IMR-90 (cell line): ENCODE measurements at regions not wholly inside any gene's neighbourhood (a gene's known extent, or its start where the extent isn't known, plus 50 kb on each side); places are given as distances from the start of the nearest gene placed in this dataset.

Source experiments
- ATAC-seq: fragments of 200-7000 bp; cut with Tn5 transposase; 2 replicates; pipeline ENCODE4 v1.9.1; 2020; ENCODE audit warnings: low read depth, mild to moderate bottlenecking, moderate library complexity
- BruUV-seq: library from RNA; stranded (reverse); fragments of 400-500 nt; replicated peaks from 2 replicates; lab custom pipeline; 2021; lab: Mats Ljungman, UMichigan
- CTCF ChIA-PET: fragments of 300-600 bp; formaldehyde crosslinking; extraction: SDS; loops from one replicate; lab custom pipeline; 2021; ENCODE audit warnings: antibody characterized with exemption; lab: Yijun Ruan, JAX
- POLR2A ChIA-PET: fragments of 300-600 bp; sonication (Branson Sonifier 250); formaldehyde crosslinking; loops from one replicate; lab custom pipeline; 2022; ENCODE audit warnings: antibody characterized with exemption; ENCODE audit not compliant: unreplicated experiment; lab: Charles Lee
- DNase-seq: peaks from one replicate; pipeline ENCODE4 v3.0.0; 2013
- H2AFZ ChIP-seq: replicated peaks from 2 replicates; pipeline ENCODE3; 2013; ENCODE audit warnings: low read length, mild to moderate bottlenecking; ENCODE audit not compliant: poor library complexity
- H2AK5ac ChIP-seq: 2 replicates; pipeline ENCODE4 v1.6.1; 2013; ENCODE audit warnings: low read depth, low read length, inconsistent platforms
- H2AK9ac ChIP-seq: replicated peaks from 2 replicates; pipeline ENCODE3; 2013; ENCODE audit warnings: mild to moderate bottlenecking, low read depth, low read length, moderate library complexity; ENCODE audit not compliant: poor library complexity
- H2BK120ac ChIP-seq: 2 replicates; pipeline ENCODE4 v1.6.1; 2013; ENCODE audit warnings: low read depth, low read length, inconsistent platforms
- H2BK15ac ChIP-seq: 3 replicates; pipeline ENCODE4 v1.6.1; 2013; ENCODE audit warnings: low read depth, low read length, inconsistent platforms
- H2BK20ac ChIP-seq: 2 replicates; pipeline ENCODE4 v1.6.1; 2013; ENCODE audit warnings: low read depth, mild to moderate bottlenecking, inconsistent platforms, low read length, moderate library complexity
- H2BK5ac ChIP-seq: 2 replicates; pipeline ENCODE4 v1.6.1; 2013; ENCODE audit warnings: mild to moderate bottlenecking, low read depth, low read length, inconsistent platforms; ENCODE audit not compliant: poor library complexity, severe bottlenecking
- H3K14ac ChIP-seq: replicated peaks from 2 replicates; pipeline ENCODE4 v1.6.1; 2013; ENCODE audit warnings: low read depth, low read length, inconsistent platforms
- H3K18ac ChIP-seq: 2 replicates; pipeline ENCODE4 v1.6.1; 2013; ENCODE audit warnings: low read depth, low read length, control low read depth
- H3K23ac ChIP-seq: 2 replicates; pipeline ENCODE4 v1.6.1; 2013; ENCODE audit warnings: low read depth, low read length, inconsistent platforms
- H3K27ac ChIP-seq: 2 replicates; pipeline ENCODE4 v1.5.1; 2013; ENCODE audit warnings: mild to moderate bottlenecking, control low read depth, low read length; ENCODE audit not compliant: insufficient read depth
- H3K27me3 ChIP-seq: 2 replicates; pipeline ENCODE4 v1.6.1; 2013; ENCODE audit warnings: low read length; ENCODE audit not compliant: control insufficient read depth, insufficient read depth
- H3K36me3 ChIP-seq: 2 replicates; pipeline ENCODE4 v1.6.1; 2013; ENCODE audit warnings: low read length, mixed read lengths; ENCODE audit not compliant: control insufficient read depth, insufficient read depth
- H3K4ac ChIP-seq: 2 replicates; pipeline ENCODE4 v1.6.1; 2013; ENCODE audit warnings: low read depth, low read length, inconsistent platforms
- H3K4me1 ChIP-seq: 2 replicates; pipeline ENCODE4 v1.6.1; 2013; ENCODE audit warnings: low read length, mixed read lengths; ENCODE audit not compliant: control insufficient read depth, insufficient read depth
- H3K4me2 ChIP-seq: 2 replicates; pipeline ENCODE4 v1.6.1; 2013; ENCODE audit warnings: low read depth, mild to moderate bottlenecking, control low read depth, low read length, moderate library complexity
- H3K4me3 ChIP-seq: 2 replicates; pipeline ENCODE4 v1.5.1; 2013; ENCODE audit warnings: low read depth, mild to moderate bottlenecking, control low read depth, low read length, moderate library complexity; ENCODE audit not compliant: insufficient read depth
- H3K56ac ChIP-seq: 2 replicates; pipeline ENCODE4 v1.6.1; 2013; ENCODE audit warnings: low read length, inconsistent platforms; ENCODE audit not compliant: insufficient read depth; ENCODE audit errors: extremely low read depth
- H3K79me1 ChIP-seq, 2 experiments: 2 replicates each; pipeline ENCODE4 v1.6.1; 2013; ENCODE audit warnings: low read length in 2 of 2, inconsistent platforms in 1 of 2, low read depth in 1 of 2
- H3K9ac ChIP-seq: 2 replicates; pipeline ENCODE4 v1.6.1; 2013; ENCODE audit warnings: low read depth, low read length, control low read depth
- H3K9me1 ChIP-seq: 2 replicates; pipeline ENCODE4 v1.6.1; 2013; ENCODE audit warnings: low read length, inconsistent platforms; ENCODE audit not compliant: insufficient read depth
- H3K9me3 ChIP-seq: 2 replicates; pipeline ENCODE4 v1.6.1; 2013; ENCODE audit warnings: low read length; ENCODE audit not compliant: control insufficient read depth, insufficient read depth
- H4K20me1 ChIP-seq: 2 replicates; pipeline ENCODE4 v1.6.1; 2013; ENCODE audit warnings: low read length, inconsistent platforms; ENCODE audit not compliant: insufficient read depth
- H4K5ac ChIP-seq: 2 replicates; pipeline ENCODE4 v1.6.1; 2013; ENCODE audit warnings: mild to moderate bottlenecking, low read depth, low read length, control low read depth
- H4K8ac ChIP-seq, 2 experiments: 2 replicates each; pipeline ENCODE4 v1.6.1; 2013; ENCODE audit warnings: low read depth in 2 of 2, low read length in 2 of 2, control low read depth in 1 of 2, inconsistent platforms in 1 of 2
- H4K91ac ChIP-seq: 2 replicates; pipeline ENCODE4 v1.6.1; 2013; ENCODE audit warnings: low read depth, low read length, inconsistent platforms; ENCODE audit not compliant: insufficient read depth
- BHLHE40 ChIP-seq: fragments of 150-350 bp; IDR thresholded peaks from 2 replicates; pipeline ENCODE4 v1.6.1; 2016; ENCODE audit warnings: mild to moderate bottlenecking, low read depth, low read length
- CEBPB ChIP-seq: IDR thresholded peaks from 2 replicates; pipeline ENCODE4 v1.6.1; 2012; ENCODE audit warnings: low read depth, low read length, improper control_type of control experiment
- CHD1 ChIP-seq: IDR thresholded peaks from 2 replicates; pipeline ENCODE4 v1.6.1; 2012; ENCODE audit warnings: low read depth, low read length, improper control_type of control experiment
- CTCF ChIP-seq: conservative IDR thresholded peaks from 2 replicates; pipeline ENCODE4 v1.5.1; 2012; ENCODE audit warnings: mild to moderate bottlenecking, low read depth, low read length, improper control_type of control experiment
- ELK1 ChIP-seq: fragments of 150-350 bp; IDR thresholded peaks from 2 replicates; pipeline ENCODE4 v1.6.1; 2016; ENCODE audit warnings: low read depth, mild to moderate bottlenecking, low read length, moderate library complexity, borderline replicate concordance
- FOS ChIP-seq: fragments of 150-350 bp; IDR thresholded peaks from 2 replicates; pipeline ENCODE4 v1.6.1; 2016; ENCODE audit warnings: low read depth, low read length
- MXI1 ChIP-seq: IDR thresholded peaks from 2 replicates; pipeline ENCODE4 v1.6.1; 2012; ENCODE audit warnings: low read depth, mild to moderate bottlenecking, low read length, moderate library complexity, borderline replicate concordance
- RFX5 ChIP-seq: IDR thresholded peaks from 2 replicates; pipeline ENCODE4 v1.8.0; 2012; ENCODE audit warnings: low read depth, mild to moderate bottlenecking, low read length, moderate library complexity
- SMC3 ChIP-seq: fragments of 150-350 bp; IDR thresholded peaks from 2 replicates; pipeline ENCODE4 v1.6.1; 2016; ENCODE audit warnings: low read depth, mild to moderate bottlenecking, antibody characterized with exemption, low read length, moderate library complexity
- USF2 ChIP-seq: fragments of 150-350 bp; IDR thresholded peaks from 2 replicates; pipeline ENCODE4 v1.6.1; 2017; ENCODE audit warnings: mild to moderate bottlenecking, antibody characterized with exemption, low read length, low read depth
- WGBS, 2 experiments: methylation state at CpG; one replicate each; pipeline versions ENCODE4 v1.1.5 to v1.1.7; 2013; ENCODE audit warnings: missing lambda C conversion rate in 2 of 2; ENCODE audit not compliant: insufficient read length in 1 of 2; ENCODE audit errors: extremely low coverage in 2 of 2; 5-methylcytosine and 5-hydroxymethylcytosine counted together
- dilution Hi-C: fragments of 300-500 bp; cut with HindIII; formaldehyde crosslinking; loops from one replicate; pipeline ENCODE4 v1.14.3; 2018; ENCODE audit warnings: low sequenced_read_pairs; ENCODE audit not compliant: unreplicated experiment
- in situ Hi-C: fragments of 300-500 bp; cut with MboI; formaldehyde crosslinking; loops from 3 replicates; pipeline ENCODE4 v1.14.3; 2019; ENCODE audit warnings: low sequenced_read_pairs, inconsistent platforms, mixed read lengths
- intact Hi-C: fragments of 100-400 bp; cut with micrococcal nuclease; formaldehyde crosslinking; loops from 2 replicates; pipeline ENCODE4 v1.10.0; 2022

- ChIA-PET POLR2A (no interaction called here), CTCF (no interaction called here)
- Histone ChIP-seq H3K4ac (no peak overlapping the region), H2AFZ (no peak overlapping the region), H3K14ac (no peak overlapping the region), H4K20me1 (no peaks in the 10 kb centered on the region), H3K9me3 (no peaks in the 10 kb centered on the region), H3K9me1 (no peaks in the 10 kb centered on the region), H2BK120ac (no peak overlapping the region), H2AK5ac (no peak overlapping the region), H3K23ac (no peak overlapping the region), H3K9ac (no peak overlapping the region), H3K4me3 (no peak overlapping the region), H2BK15ac (no peak overlapping the region), H3K56ac (no peak overlapping the region), H4K8ac (no peak overlapping the region), H3K18ac (no peak overlapping the region), H3K27me3 (no peaks in the 10 kb centered on the region), H2BK5ac (no peak overlapping the region), H4K91ac (no peak overlapping the region), H3K27ac (no peak overlapping the region), H3K4me2 (no peak overlapping the region), H3K36me3 (no peaks in the 10 kb centered on the region), H2AK9ac (no peak overlapping the region), H3K4me1 (0 out of 2 replicates have a peak, but pooled peaks cover 1% of the 10 kb centered on the region), H3K79me1 (no peaks in the 10 kb centered on the region), H2BK20ac (no peak overlapping the region), H4K5ac (no peak overlapping the region)
- TF ChIP-seq BHLHE40 (no peak), FOS (no peak), CTCF (no peak), MXI1 (no peak), ELK1 (no peak), CHD1 (no peak), USF2 (no peak), CEBPB (no peak), SMC3 (no peak), RFX5 (no peak)
- dilution Hi-C loops (no loop called here), in situ Hi-C loops (no loop called here), intact Hi-C loops (no loop called here)
- no TSS peak for BruUV-seq
- no CpG with 5 or more reads among the region's 4 CpGs for WGBS, 2 experiments
- DNase-seq (no peak), ATAC-seq (no peak)
Measured at GRCh38 chr2:57979158-57979557, 67.4 kb upstream of the VRK2 start.
